ENCODE measurements at regions not wholly inside any gene's neighbourhood (a gene's known extent, or its start where the extent isn't known, plus 50 kb on each side); places are given as distances from the start of the nearest gene placed in this dataset.

- no peak for ATAC-seq
- Histone ChIP-seq H3K36me3 (no peaks in the 10 kb centered on the region), H3K9me3 (no peaks in the 10 kb centered on the region), H3K4me3 (no peak overlapping the region), H3K27ac (no peak overlapping the region), H3K27me3 (no peaks in the 10 kb centered on the region), H3K4me1 (no peaks in the 10 kb centered on the region)
- no peak for TF ChIP-seq EP300 (IDR thresholded peaks at IDR 0.05)
- no peak for TF ChIP-seq CTCF (IDR thresholded peaks at IDR 0.05)
- TF ChIP-seq POLR2AphosphoS5 (IDR thresholded peaks at IDR 0.05), result no peak
- no peak for TF ChIP-seq POLR2A (IDR thresholded peaks at IDR 0.05)
- 96% methylated on average over 9 of the region's 47 CpGs; no CpG with 5 or more reads in 1 of the 2 donors for WGBS, 2 donors (ENCODE audit: low coverage in 1 of 2)
Measured at GRCh38 chr12:91633734-91634357, 451.2 kb upstream of the DCN start.

- Histone ChIP-seq H3K27ac (no peak overlapping the region), H3K4me1 (no peaks in the 10 kb centered on the region), H3K9me3 (no peaks in the 10 kb centered on the region), H3K27me3 (no peaks in the 10 kb centered on the region), H3K4me3 (no peak overlapping the region), H3K36me3 (no peaks in the 10 kb centered on the region)
- ATAC-seq, result no peak
- no peak for TF ChIP-seq POLR2A (IDR thresholded peaks at IDR 0.05)
- TF ChIP-seq POLR2AphosphoS5 (IDR thresholded peaks at IDR 0.05), result no peak
- no peak for TF ChIP-seq EP300 (IDR thresholded peaks at IDR 0.05)
- no peak for TF ChIP-seq CTCF (IDR thresholded peaks at IDR 0.05)
- 85 to 90% methylated on average over 3 of the region's 3 CpGs for WGBS, 2 donors (ENCODE audit: low coverage in 1 of 2)
Measured at GRCh38 chr12:91633206-91633605, 450.6 kb upstream of the DCN start.

DNA sequence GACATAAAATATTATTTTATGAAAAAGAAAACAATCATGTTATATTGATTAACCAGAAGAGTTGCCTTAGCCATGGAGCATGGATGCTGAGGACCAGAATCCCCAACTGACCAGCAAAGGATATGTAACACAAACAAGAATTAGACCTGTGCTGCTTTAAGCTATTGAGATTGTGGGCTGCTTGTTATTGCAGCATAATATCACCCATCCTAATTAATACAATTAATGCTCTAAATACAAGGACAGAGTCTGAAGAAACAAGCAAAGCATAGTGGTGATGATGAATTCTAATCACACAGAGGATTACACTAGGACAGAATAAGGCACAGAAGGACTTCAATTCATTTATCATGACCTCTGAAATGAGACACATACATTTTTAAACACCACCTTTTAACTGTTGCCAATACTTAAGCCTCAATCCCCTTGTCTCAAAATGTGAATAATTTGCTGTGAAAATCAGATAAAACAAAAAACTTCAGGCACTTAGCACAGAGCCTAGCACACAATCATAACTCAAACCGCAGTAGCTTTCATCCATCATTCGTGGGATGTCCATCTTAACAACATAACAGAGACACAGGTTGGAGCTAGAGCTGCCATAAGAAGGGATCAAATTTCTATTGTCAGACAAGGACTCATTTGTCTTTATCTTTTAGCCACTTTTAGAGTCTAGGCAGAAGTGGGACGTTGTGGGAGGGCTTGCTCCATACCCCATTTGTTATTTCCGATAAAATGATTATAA lies 449.6 kb upstream of the DCN start:
- no peaks in the 10 kb centered on the region for H3K27me3 ChIP-seq

DNA sequence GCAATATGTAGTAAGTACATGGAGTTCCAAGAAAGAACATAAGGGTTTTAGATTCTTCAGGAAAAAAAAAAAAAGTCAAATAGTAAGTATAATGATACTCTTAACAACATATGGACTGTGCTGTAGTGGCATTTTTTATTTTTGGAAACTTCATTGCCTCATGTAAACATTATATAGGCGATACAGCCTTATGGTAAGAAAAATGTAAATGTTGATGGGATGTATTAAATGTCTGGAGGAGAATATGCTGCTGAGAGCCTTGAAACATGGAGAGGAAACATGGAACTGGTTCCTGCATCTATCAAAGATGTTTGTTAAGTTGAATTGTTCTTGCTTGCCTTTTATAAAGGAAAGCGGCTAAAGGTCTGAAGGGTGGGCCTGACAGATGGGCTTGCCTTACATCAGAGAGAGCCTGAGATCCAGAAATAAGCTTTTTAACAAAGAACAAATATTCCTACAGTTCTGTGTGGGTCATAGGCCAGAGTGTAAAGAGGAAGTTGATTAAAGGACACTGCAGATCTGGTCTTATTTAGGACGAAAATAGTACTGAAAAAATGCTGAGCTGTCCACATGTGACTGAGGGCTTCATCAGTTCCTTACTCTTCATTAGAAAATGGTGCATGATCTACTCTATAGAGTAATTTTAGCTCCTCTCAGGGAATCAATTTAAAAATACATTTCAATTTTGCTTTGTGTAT lies 448.1 kb upstream of the DCN start:
- WGBS, 2 donors (ENCODE audit: low coverage in 1 of 2), result 67 to 80% methylated on average over 3 of the region's 3 CpGs
- no peak for TF ChIP-seq POLR2AphosphoS5 (IDR thresholded peaks at IDR 0.05)
- TF ChIP-seq EP300 (IDR thresholded peaks at IDR 0.05), result no peak
- TF ChIP-seq CTCF (IDR thresholded peaks at IDR 0.05), result no peak
- no peak for TF ChIP-seq POLR2A (IDR thresholded peaks at IDR 0.05)
- H3K4me3 ChIP-seq, result no peak overlapping the region
- no peak overlapping the region for H3K27ac ChIP-seq
- H3K9me3 ChIP-seq, result no peaks in the 10 kb centered on the region
- no peaks in the 10 kb centered on the region for H3K4me1 ChIP-seq
- ATAC-seq, result no peak
- no peaks in the 10 kb centered on the region for H3K36me3 ChIP-seq
- H3K27me3 ChIP-seq, result no peaks in the 10 kb centered on the region

More for the DNA sequence above, 449.6 kb upstream of the DCN start:
- no peak for ATAC-seq
- TF ChIP-seq EP300 (IDR thresholded peaks at IDR 0.05) (no peak), CTCF (IDR thresholded peaks at IDR 0.05) (no peak), POLR2A (IDR thresholded peaks at IDR 0.05) (no peak), POLR2AphosphoS5 (IDR thresholded peaks at IDR 0.05) (no peak)
- Histone ChIP-seq H3K4me3 (no peak overlapping the region), H3K9me3 (no peaks in the 10 kb centered on the region), H3K4me1 (no peaks in the 10 kb centered on the region), H3K27ac (no peak overlapping the region), H3K36me3 (no peaks in the 10 kb centered on the region)
- WGBS, 2 donors (ENCODE audit: low coverage in 1 of 2), result 91% methylated on average over 4 of the region's 4 CpGs
